H4 (cell line): ENCODE measurements at regions not wholly inside any gene's neighbourhood (a gene's known extent, or its start where the extent isn't known, plus 50 kb on each side); places are given as distances from the start of the nearest gene placed in this dataset.
A peak's percentile ranks its signal among the peaks of the same experiment; 100 is the strongest.
"Not testable (repeated sequence)": the region's sequence is repeated elsewhere in the genome, so short reads cannot be mapped to it uniquely, and the experiment has no call there.

Experiments
- DNase-seq: peaks from one replicate; pipeline ENCODE4 v3.0.0-alpha.2; 2015; ENCODE audit warnings: low spot score

DNA sequence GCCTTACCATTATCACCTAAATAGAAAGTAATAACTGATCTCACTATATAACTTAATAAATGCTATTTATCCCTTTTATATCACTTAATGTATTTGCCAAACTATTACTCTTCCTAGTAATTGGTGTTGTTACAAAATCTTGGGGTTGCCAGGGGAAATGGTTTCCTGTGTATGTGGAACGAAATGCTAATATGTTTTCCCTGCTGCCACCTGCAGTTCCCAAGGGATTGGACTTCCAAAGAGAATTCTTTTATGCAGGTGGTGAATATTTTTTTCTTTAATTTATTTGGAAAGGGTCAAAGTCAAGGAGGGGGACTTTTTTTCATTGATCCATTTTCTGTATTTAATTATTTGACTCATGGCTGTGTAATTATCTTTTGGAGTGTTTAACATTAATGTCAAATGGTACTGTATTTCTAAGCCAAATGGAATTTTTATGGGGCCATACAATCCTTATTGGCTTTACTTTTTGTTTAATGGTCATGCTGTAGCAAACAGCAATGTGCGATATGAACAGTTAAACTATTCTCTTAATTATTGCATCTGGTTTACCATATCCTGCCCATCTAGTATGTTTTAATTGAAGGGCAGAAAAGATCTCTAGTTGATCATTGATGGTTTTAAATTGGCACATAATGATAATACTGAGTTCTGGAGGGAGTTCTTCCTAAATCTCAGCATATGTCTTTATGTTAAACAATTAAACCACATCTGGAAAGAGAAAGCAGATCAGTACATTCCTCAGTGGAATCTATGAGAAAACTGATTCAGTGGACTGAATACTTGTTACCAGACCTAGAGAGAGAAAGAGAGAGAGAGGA, 486.3 kb downstream of the TTLL7 start:
- no peak for DNase-seq

GRCh38 chr1:83511146-83511726, 487.7 kb downstream of the TTLL7 start:
- DNase-seq, result no peak

DNA sequence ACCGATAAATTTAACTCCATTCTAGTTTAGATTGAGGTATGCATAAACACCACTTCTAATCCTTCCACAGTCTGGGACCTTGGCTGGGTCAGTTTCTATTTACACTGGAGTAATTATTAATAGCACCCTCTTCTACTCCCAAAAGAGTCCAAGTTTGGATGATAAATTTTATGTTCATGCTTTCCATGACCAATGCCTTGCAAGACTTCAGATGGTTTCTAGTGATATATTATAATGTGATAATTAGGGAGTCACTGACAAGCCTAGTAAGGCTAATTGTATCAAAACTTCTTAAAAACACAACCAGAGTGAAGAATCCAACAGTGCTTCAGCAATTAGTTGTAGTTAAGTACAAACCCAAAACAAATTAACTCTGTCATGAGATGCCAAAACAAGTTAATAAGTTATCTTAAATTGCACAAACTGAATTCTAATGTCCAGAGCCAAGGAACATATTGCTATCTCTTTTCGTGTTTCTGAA, 489.6 kb downstream of the TTLL7 start:
- DNase-seq, result no peak

DNA sequence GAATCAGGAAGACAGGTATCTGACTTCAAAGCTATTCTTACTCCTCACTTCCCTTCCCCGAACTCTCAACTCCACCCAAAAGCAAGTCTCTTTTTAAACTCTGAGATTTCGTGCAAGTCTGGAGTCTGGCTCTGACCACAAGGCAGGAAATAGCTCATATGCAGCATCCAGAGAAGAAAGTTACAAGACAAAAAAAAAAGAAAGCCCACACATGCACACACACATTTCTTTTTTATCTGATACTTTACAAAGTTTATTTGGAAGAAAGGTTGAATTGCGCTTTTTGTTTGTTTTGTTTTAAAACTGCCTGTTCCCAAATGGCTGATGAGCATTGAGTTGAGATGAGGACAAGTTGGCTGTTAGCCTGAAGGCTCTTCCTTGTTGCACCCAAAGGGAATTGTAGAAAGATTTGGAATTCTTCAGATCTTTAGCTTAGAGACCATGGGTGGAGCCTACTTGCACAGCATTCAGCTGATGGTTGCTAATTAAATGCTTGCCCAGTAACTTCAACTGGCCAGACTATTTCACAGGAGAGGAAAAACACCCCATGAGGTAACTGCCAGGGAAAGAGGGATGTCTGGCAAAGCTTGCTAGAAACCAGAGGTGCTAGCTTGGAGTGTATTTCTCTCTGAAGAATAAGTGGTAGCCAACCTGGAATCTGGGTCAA, 490.3 kb downstream of the TTLL7 start:
- peak; percentile 90 for DNase-seq

DNA sequence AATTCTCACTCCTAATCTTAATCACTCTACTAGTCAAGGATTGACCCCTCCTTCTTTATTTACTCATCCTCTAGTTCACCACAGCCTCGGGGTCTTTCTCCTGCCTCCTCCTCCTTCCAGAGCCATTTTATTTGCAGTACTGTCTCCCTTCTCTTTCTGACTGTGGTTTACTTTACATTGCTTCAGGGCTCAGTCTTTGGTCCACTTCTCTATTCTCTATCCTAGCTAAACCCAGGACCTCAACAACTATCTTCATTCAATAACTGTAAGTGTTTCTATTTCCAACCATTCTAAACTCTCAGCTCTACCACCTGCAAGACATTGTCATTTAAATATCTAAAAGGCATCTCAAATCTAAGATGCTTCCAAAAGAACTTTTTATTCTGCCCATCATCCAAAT, 493.8 kb downstream of the TTLL7 start:
- DNase-seq, result no peak

DNA sequence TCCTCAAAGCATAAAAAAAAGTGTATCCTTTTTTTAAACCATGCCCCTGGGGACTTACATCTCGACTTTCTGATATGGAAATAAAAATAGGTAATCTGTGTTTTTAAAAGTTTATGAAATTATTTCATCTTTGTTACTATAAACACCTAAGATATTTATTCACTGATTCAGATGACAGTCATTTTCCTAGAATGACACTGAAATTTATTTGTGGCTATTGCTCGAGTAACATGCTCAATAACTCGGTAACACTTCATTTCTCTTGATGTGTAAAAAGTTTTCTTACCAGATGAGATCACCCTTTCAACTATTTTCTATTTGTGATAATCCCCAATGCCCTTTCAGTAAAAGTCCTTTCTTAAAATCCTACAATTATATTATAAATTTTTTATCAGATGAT, 495.8 kb downstream of the TTLL7 start:
- no peak for DNase-seq

DNA sequence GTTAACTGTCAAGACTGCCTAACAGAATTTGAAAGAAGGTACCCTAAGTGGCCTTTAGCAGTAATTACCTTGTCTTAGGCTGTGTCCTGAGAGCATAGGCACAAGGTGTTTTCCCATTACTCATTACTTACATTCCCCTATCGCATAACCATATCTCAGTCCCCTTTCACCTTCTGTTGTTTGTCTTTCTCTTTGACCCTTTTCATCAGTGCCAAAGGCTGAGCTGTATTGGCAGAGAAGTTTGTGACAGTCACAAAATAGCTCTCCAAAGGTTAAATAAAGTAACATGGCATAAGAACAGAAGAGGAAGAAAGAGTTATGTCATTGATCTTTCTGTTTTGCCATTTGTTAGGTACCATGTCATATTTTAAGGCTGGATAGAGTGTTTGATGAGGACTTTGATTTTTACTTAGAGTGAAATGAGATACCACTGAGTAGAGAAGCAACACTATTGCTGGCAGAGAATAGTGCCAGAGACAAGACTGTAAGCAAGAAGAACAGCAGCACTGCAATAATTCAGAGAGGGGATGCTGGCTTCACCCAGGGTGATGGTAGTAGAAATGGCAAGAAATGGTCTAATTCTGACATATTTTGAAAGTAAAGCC, 497.8 kb downstream of the TTLL7 start:
- no peak for DNase-seq

DNA sequence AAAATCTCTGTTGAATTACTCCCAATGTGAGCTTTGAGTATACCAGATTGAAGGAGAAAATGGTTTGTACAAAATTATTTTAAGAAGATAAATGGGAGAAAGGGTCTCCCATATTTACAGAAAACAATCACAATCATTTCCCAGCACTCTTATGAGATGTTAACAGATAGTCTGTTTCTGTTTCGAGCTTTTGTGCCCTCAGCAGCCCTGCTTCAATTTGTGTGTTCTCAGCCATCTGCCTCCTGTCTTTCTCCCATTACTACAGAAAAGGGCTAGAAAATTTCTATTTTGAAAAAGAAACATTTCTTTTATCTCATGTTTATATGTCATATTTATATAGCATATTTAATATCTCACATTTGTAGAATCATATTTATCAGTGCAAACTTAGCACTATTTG, 498.4 kb downstream of the TTLL7 start:
- DNase-seq, result no peak

GRCh38 chr1:83499998-83500397, 498.9 kb downstream of the TTLL7 start:
- DNase-seq, result no peak

DNA sequence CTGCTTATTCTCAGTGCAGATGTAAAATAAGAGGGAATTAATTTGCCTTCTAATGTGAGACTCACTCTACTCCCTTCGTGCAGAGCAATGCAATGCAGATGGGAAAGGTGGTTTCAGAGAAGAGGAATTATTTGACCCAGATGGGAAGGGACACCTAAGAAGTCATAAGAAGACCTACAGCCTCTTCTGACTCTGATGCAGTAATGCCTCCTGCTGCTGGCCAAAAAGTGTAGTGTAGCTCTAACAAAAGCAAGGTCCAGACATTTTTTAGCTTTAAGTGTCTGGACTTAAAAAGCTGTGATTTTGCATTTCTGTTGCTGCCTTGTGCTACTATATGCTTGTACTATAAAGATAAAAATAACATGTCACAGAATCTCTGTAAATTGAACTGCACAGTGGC, 501.4 kb downstream of the TTLL7 start:
- no peak for DNase-seq

DNA sequence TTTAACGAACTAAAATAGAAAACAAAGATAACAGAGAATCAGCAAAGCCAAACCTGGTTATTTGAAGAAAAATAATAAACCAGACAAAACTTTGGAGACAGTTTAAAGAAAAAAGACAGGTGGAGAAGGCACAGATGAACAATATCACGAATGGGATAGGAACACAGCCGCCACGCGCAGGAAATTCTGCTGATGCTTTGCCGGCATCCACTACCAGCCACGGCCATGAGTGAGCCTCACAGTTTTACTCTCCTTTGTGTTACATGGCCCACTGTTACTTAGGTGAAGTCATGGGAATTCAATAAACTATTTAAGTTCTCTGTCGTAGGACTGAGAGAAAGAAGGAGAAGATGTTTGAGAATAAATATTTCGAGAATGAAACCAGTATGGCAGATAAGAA, 503.4 kb downstream of the TTLL7 start:
- DNase-seq, result no peak

DNA sequence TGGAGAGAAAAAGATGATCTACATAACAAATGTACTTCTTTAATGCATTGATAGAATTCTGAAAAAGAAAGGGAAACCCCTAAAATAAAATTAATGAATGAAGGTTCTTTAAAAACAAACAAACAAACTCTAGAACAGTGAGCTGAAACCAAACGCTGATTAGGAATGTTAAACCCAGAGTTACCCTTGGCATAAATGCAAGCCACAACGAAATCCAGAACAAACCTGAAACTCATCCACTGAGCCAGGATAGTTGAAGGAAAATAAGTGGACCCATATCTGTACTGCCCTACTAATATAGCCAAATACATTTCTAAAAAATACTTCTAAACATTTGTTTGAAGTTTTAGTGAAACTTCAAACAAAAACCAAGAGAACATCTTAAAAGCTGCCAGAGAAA, 505.3 kb downstream of the TTLL7 start:
- DNase-seq, result no peak

DNA sequence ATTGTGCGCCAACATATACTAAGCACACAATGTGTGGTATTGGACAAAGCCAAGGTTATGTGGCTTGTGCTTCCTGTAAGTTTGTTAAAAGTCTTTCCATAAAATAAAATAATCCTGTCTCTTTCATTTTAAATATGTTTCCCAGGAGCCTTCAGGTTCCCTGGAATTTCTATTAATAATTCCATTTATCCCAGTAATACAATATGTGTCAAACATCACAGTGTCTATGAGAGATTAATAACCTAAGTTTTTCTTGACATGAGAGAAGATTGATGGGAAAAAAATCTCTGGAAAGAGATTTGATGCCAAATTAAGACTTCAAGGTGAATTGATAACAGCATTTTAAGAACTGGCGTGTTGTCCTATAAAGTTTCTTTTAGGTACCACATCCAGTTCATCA, 507.0 kb downstream of the TTLL7 start:
- DNase-seq, result no peak

- DNase-seq, result no peak
Observed at GRCh38 chr1:83490988-83491387, 507.9 kb downstream of the TTLL7 start.

GRCh38 chr1:83488105-83488504, 510.8 kb downstream of the TTLL7 start:
- not testable (repeated sequence) for DNase-seq

DNA sequence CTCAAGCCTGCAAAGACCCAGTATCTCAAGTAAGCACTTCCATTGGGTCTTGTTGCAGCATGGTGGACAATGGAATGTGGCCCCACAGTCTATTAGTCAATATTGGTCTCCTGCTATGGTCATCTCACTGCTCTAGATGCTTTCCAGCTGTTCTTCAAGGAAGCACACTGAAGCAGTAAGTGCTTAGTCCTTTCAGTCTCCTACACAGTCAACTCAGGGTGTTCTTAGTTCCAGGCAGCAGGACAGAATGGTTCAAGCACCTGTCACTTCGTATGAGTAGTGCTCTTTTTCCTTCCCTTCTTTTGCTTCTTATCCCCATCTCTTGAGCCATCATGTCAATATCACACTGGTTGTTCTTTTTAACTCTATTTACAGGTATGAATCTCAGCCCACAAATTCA, 511.5 kb downstream of the TTLL7 start:
- DNase-seq, result not testable (repeated sequence)

GRCh38 chr1:83485314-83486019, 513.5 kb downstream of the TTLL7 start:
- not testable (repeated sequence) for DNase-seq

- not testable (repeated sequence) for DNase-seq
Observed at GRCh38 chr1:83481284-83481683, 517.6 kb downstream of the TTLL7 start.

DNA sequence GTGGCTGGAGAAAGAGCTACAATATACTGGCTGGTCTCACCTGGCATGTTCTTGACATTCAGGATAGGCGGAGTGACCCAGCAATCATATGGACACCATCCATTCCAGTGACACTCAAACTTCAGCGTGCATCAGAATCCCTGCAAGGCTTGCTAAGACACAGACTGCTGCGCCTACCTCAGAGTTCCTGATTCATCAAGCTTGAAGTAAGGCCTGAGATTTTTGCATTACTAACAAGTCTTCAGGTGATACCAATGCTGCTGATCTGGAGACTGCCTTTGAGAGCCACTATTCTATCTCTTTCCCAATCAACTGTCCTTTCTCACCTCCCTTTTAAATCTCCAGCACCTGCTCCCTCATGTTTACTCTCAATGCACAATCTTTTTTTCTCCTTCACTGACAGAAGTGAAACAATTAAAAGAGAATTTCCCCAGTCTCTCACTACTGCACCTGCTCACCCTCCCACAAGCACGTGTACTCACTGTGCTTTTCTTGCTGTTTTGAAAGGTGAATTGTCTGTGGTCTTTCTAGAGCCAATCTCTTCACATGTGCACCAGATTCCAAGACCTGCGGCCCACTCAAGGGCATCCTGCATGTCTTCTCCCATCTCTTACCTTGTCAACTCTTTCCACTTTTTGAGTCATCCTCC, 519.2 kb downstream of the TTLL7 start:
- DNase-seq, result not testable (repeated sequence)

GRCh38 chr1:83478127-83478526, 520.8 kb downstream of the TTLL7 start:
- not testable (repeated sequence) for DNase-seq

DNA sequence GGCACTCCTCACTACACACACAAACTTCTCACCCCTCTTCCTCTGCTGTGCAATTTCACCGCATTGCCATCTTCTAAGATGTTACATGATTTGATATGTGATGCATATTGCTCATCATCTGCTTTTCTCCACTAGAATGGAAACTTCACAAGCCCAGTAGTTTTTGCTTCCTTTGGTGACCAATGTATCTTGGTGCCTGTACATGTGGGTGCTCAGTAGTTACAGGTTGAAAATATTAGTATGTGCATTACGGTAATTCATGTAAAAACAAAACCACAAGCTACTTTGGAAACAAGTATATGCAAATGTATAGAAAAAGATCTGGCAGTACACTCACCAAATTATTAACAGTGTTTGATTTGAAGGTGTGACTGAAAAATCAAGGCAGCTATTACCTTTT, 522.4 kb downstream of the TTLL7 start:
- DNase-seq, result not testable (repeated sequence)
